ENCODE measurements at regions not wholly inside any gene's neighbourhood (a gene's known extent, or its start where the extent isn't known, plus 50 kb on each side); places are given as distances from the start of the nearest gene placed in this dataset.
A peak's percentile ranks its signal among the peaks of the same experiment; 100 is the strongest.

DNA sequence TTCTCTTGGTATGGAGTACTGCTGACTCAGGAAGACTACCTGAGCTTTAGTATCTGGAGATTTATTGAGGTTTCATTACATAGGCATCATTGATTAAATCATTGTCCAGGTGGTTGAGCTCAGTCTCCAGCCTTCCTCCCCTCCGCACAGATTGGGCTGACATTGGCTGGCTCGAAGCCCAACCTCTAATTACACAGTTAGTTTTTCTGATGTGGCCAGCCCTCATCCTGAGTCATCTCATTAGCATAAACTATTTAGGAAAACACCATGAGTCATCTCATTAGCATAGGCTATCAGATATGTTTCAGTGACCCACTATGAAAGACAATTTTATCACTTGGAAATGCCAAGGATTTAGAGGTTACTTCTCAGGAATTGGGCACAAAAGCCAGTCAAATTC, 93.9 kb upstream of the ANKRD50 start:
- no peak overlapping the region for H2BK20ac ChIP-seq (ENCODE audit: low read length)
- no peak overlapping the region for H3K4me3 ChIP-seq (ENCODE audit: extremely low read depth in 1 of 4, insufficient read depth in 2 of 4, low read depth in 3 of 4, low read length in 4 of 4)
- no peak for TF ChIP-seq BACH1 (IDR thresholded peaks at IDR 0.05; ENCODE audit: low read length)
- peak; percentile 77; the same call in 1 of the 2 replicates for TF ChIP-seq JUND (IDR thresholded peaks at IDR 0.05; ENCODE audit: low read length)
- no peak overlapping the region for H3K27ac ChIP-seq (ENCODE audit: low read depth, low read length)
- ChIA-PET POLR2A (ENCODE audit: partially characterized antibody) (no interaction called here), CTCF (ENCODE audit: partially characterized antibody) (interaction anchor here (0.6 kb wide), 1 partner anchor 29 kb away, joined by 3 read pairs; no protein-coding TSS in a partner anchor)
- H3K4ac ChIP-seq (replicated peaks; ENCODE audit: insufficient read length, low read depth, low read length): no peak overlapping the region
- H3K56ac ChIP-seq (replicated peaks; ENCODE audit: insufficient read length, low read depth, low read length): no peak overlapping the region
- no peak overlapping the region for H3K9ac ChIP-seq (replicated peaks in 1 of 4; ENCODE audit: extremely low read depth in 1 of 4, low read depth in 3 of 4, low read length in 3 of 4)
- no peak overlapping the region for H3K4me2 ChIP-seq (ENCODE audit: insufficient read depth in 1 of 2, low read depth in 2 of 2, low read length in 2 of 2)
- FAIRE-seq: no peak
- peaks cover 0 to 3% (median 1%) of the 10 kb centered on the region in 4 experiments; a peak in 2 of 8 replicates for H3K36me3 ChIP-seq (ENCODE audit: control insufficient read depth in 2 of 4, insufficient read depth in 4 of 4, low read length in 3 of 4)
- H3K23ac ChIP-seq (ENCODE audit: insufficient read length): no peak overlapping the region
- no peak overlapping the region for H4K8ac ChIP-seq (ENCODE audit: extremely low read depth, insufficient read depth, low read length)
- H3K79me1 ChIP-seq (ENCODE audit: low read depth, low read length): no peaks in the 10 kb centered on the region
- no peaks in the 10 kb centered on the region for H3K79me2 ChIP-seq (ENCODE audit: control insufficient read depth in 1 of 2, insufficient read depth in 2 of 2, low read length in 2 of 2)
- H2BK120ac ChIP-seq (replicated peaks; ENCODE audit: low read depth, low read length): no peak overlapping the region
- no peak overlapping the region for H4K91ac ChIP-seq (replicated peaks; ENCODE audit: insufficient read length, low read length)
- H2BK12ac ChIP-seq (ENCODE audit: low read depth, low read length): no peak overlapping the region
- H4K5ac ChIP-seq (ENCODE audit: insufficient read length, low read depth, low read length): no peak overlapping the region
- peak in 1 of 2 experiments; percentile 1 for DNase-seq (ENCODE audit: low read depth in 1 of 2, low spot score in 2 of 2)
- H3K18ac ChIP-seq (ENCODE audit: extremely low read depth, low read length): no peak overlapping the region
- H3K14ac ChIP-seq (ENCODE audit: insufficient read length): no peak overlapping the region
- H2AFZ ChIP-seq (ENCODE audit: low read length): no peak overlapping the region
- peaks cover 0 to 4% (median 0%) of the 10 kb centered on the region in 4 experiments; a peak in 3 of 7 replicates for H3K4me1 ChIP-seq (replicated peaks in 1 of 4; ENCODE audit: control insufficient read depth in 3 of 4, insufficient read depth in 4 of 4, low read length in 3 of 4)
- no peak overlapping the region for H2AK5ac ChIP-seq (ENCODE audit: low read depth, low read length)
- no peaks in the 10 kb centered on the region for H4K20me1 ChIP-seq (replicated peaks in 1 of 2; ENCODE audit: control insufficient read depth in 1 of 2, insufficient read depth in 2 of 2, low read length in 2 of 2)
- H2BK15ac ChIP-seq (ENCODE audit: low read length): no peak overlapping the region
- peaks cover 2% of the 10 kb centered on the region in 2 experiments; a peak in 1 of 4 replicates for H3K9me3 ChIP-seq (ENCODE audit: insufficient read depth in 2 of 2, low read depth in 1 of 2, low read length in 1 of 2)
- no peaks in the 10 kb centered on the region for H3K27me3 ChIP-seq (replicated peaks in 1 of 4; ENCODE audit: control insufficient read depth in 3 of 4, extremely low read depth in 1 of 4, insufficient read depth in 3 of 4, low read length in 3 of 4)
- no peaks in the 10 kb centered on the region for H3K23me2 ChIP-seq (ENCODE audit: low read depth, low read length)
- 67% methylated on average over 2 of the region's 2 CpGs; no CpG with 5 or more reads in 1 of the 2 experiments for WGBS, 2 experiments (ENCODE audit: extremely low coverage in 1 of 2, insufficient coverage in 1 of 2, insufficient read length in 1 of 2, insufficient replicate concordance in 2 of 2, low coverage in 1 of 2, low lambda C conversion rate in 2 of 2, missing lambda C conversion rate in 1 of 2)
- H2BK5ac ChIP-seq (ENCODE audit: low read depth, low read length): no peak overlapping the region

All from H1 (cell line).